Tibial nerve (tissue), 4 donors: ENCODE measurements at regions not wholly inside any gene's neighbourhood (a gene's known extent, or its start where the extent isn't known, plus 50 kb on each side); places are given as distances from the start of the nearest gene placed in this dataset.

ENCODE experiments used
- EP300 ChIP-seq, 2 donors: sonication (generic); formaldehyde crosslinking; IDR thresholded peaks; one replicate each; pipeline ENCODE4 v1.6.1; 2017; ENCODE audit warnings: antibody characterized with exemption in 2 of 2, mild to moderate bottlenecking in 1 of 2
- POLR2A ChIP-seq, 2 donors: fragments of 450-650 bp; IDR thresholded peaks; one replicate each; pipeline ENCODE4 v1.6.1; 2017; ENCODE audit warnings: antibody characterized with exemption in 2 of 2, mild to moderate bottlenecking in 2 of 2, moderate library complexity in 2 of 2
- TF ChIP-seq, protein P1 (sequence below), 5 experiments: fragments of 200-600 bp in 3 of 5; fragments of 450-650 bp in 2 of 5; sonication (generic) in 3 of 5; IDR thresholded peaks; one replicate each; pipeline ENCODE4 v1.5.1; 2016 to 2019; ENCODE audit warnings: antibody characterized with exemption in 5 of 5, mild to moderate bottlenecking in 3 of 5, moderate library complexity in 2 of 5

DNA sequence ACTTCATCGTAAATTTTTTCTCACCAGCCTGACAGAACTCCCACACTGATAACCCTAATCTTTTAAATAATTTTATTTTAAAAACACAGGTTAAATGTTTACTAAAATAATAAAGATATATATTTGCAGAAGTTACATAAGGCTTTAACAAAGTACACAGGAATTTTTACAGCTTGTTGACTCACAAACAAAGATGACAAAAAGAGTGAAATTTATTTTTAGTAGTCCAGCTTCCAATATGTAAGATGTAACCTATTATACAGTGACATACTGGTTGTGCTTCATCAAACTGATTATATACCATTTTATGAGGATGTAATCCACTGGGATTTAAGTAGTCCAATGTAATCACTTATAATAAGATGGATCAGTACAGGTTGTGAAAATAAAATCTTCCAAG, 348.9 kb upstream of the SLC39A10 start:
- TF ChIP-seq, protein P1, sequence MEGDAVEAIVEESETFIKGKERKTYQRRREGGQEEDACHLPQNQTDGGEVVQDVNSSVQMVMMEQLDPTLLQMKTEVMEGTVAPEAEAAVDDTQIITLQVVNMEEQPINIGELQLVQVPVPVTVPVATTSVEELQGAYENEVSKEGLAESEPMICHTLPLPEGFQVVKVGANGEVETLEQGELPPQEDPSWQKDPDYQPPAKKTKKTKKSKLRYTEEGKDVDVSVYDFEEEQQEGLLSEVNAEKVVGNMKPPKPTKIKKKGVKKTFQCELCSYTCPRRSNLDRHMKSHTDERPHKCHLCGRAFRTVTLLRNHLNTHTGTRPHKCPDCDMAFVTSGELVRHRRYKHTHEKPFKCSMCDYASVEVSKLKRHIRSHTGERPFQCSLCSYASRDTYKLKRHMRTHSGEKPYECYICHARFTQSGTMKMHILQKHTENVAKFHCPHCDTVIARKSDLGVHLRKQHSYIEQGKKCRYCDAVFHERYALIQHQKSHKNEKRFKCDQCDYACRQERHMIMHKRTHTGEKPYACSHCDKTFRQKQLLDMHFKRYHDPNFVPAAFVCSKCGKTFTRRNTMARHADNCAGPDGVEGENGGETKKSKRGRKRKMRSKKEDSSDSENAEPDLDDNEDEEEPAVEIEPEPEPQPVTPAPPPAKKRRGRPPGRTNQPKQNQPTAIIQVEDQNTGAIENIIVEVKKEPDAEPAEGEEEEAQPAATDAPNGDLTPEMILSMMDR (IDR thresholded peaks at IDR 0.05), result no peak
- no peak for TF ChIP-seq EP300 (IDR thresholded peaks at IDR 0.05)
- no peak for TF ChIP-seq POLR2A (IDR thresholded peaks at IDR 0.05)
